ENCODE measurements at regions not wholly inside any gene's neighbourhood (a gene's known extent, or its start where the extent isn't known, plus 50 kb on each side); places are given as distances from the start of the nearest gene placed in this dataset.
"Not testable (repeated sequence)": the region's sequence is repeated elsewhere in the genome, so short reads cannot be mapped to it uniquely, and the experiment has no call there.

- no peak for DNase-seq (ENCODE audit: low read depth, low spot score)
- in situ Hi-C loops (cut with HindIII; ENCODE audit: low sequenced_read_pairs), result no loop called here
- no peak for TF ChIP-seq CTCF (IDR thresholded peaks at IDR 0.05; ENCODE audit: low read depth, low read length)
- no peak overlapping the region for H3K4me3 ChIP-seq (ENCODE audit: low read depth, low read length)
Observed at GRCh38 chr3:160099834-160100233, 111.2 kb downstream of the IL12A start.

GRCh38 chr3:160100610-160101009 lies 112.0 kb downstream of the IL12A start:
- no peak overlapping the region for H3K4me3 ChIP-seq (ENCODE audit: low read depth, low read length)
- in situ Hi-C loops (cut with HindIII; ENCODE audit: low sequenced_read_pairs), result no loop called here
- DNase-seq (ENCODE audit: low read depth, low spot score), result no peak
- no peak for TF ChIP-seq CTCF (IDR thresholded peaks at IDR 0.05; ENCODE audit: low read depth, low read length)

- DNase-seq (ENCODE audit: low read depth, low spot score); in situ Hi-C loops (cut with HindIII; ENCODE audit: low sequenced_read_pairs); H3K4me3 ChIP-seq (ENCODE audit: low read depth, low read length): not testable (repeated sequence)
Observed at GRCh38 chr3:160102001-160102400, 113.4 kb downstream of the IL12A start.

GRCh38 chr3:160103397-160103796 lies 114.8 kb downstream of the IL12A start:
- in situ Hi-C loops (cut with HindIII; ENCODE audit: low sequenced_read_pairs), result no loop called here
- H3K4me3 ChIP-seq (ENCODE audit: low read depth, low read length), result no peak overlapping the region
- no peak for DNase-seq (ENCODE audit: low read depth, low spot score)
- TF ChIP-seq CTCF (IDR thresholded peaks at IDR 0.05; ENCODE audit: low read depth, low read length), result no peak

- TF ChIP-seq CTCF (IDR thresholded peaks at IDR 0.05; ENCODE audit: low read depth, low read length), result no peak
- in situ Hi-C loops (cut with HindIII; ENCODE audit: low sequenced_read_pairs), result no loop called here
- no peak overlapping the region for H3K4me3 ChIP-seq (ENCODE audit: low read depth, low read length)
Observed at GRCh38 chr3:160105907-160106584, 117.4 kb downstream of the IL12A start.

GRCh38 chr3:160106905-160107861 lies 118.0 kb upstream of the C3orf80 start:
- no peak overlapping the region for H3K4me3 ChIP-seq (ENCODE audit: low read depth, low read length)
- no peak for TF ChIP-seq CTCF (IDR thresholded peaks at IDR 0.05; ENCODE audit: low read depth, low read length)
- in situ Hi-C loops (cut with HindIII; ENCODE audit: low sequenced_read_pairs), result no loop called here
- DNase-seq (ENCODE audit: low read depth, low spot score), result no peak

More at GRCh38 chr3:160105907-160106584, 117.4 kb downstream of the IL12A start:
- no peak for DNase-seq (ENCODE audit: low read depth, low spot score)

GRCh38 chr3:160108362-160108761 lies 116.9 kb upstream of the C3orf80 start:
- no peak for TF ChIP-seq CTCF (IDR thresholded peaks at IDR 0.05; ENCODE audit: low read depth, low read length)
- no peak overlapping the region for H3K4me3 ChIP-seq (ENCODE audit: low read depth, low read length)
- no peak for DNase-seq (ENCODE audit: low read depth, low spot score)
- in situ Hi-C loops (cut with HindIII; ENCODE audit: low sequenced_read_pairs), result no loop called here
